Psoas muscle (tissue), 7 donors: ENCODE measurements at regions not wholly inside any gene's neighbourhood (a gene's known extent, or its start where the extent isn't known, plus 50 kb on each side); places are given as distances from the start of the nearest gene placed in this dataset.

Experiments used
- ATAC-seq, 4 donors: fragments of 200-7000 bp; cut with Tn5 transposase; one replicate each; pipeline ENCODE4 v1.9.1; 2020; ENCODE audit warnings: moderate library complexity in 3 of 4, mild to moderate bottlenecking in 2 of 4
- DNase-seq, 2 donors: peaks; one replicate each; pipeline ENCODE4 v3.0.0-alpha.2; 2020
- H3K27ac ChIP-seq: fragments of 200-600 bp; one replicate; pipeline ENCODE4 v1.8.0; 2022
- H3K27me3 ChIP-seq, 3 donors: fragments of 200-600 bp in 1 of 3; one replicate each; pipeline versions ENCODE4 v1.6.1 to v1.8.0; 2013 to 2022; ENCODE audit warnings: low read length in 2 of 3, mild to moderate bottlenecking in 2 of 3, moderate library complexity in 1 of 3; ENCODE audit not compliant: insufficient read depth in 3 of 3
- H3K36me3 ChIP-seq, 2 donors: fragments of 200-600 bp in 1 of 2; one replicate each; pipeline versions ENCODE4 v1.6.1 to v1.8.0; 2013 to 2022; ENCODE audit warnings: low read depth in 1 of 2, mild to moderate bottlenecking in 1 of 2, moderate library complexity in 1 of 2; ENCODE audit not compliant: insufficient read depth in 1 of 2
- H3K4me1 ChIP-seq: fragments of 200-600 bp; one replicate; pipeline ENCODE4 v1.8.0; 2022
- H3K4me3 ChIP-seq: fragments of 200-600 bp; one replicate; pipeline ENCODE4 v1.8.0; 2022; ENCODE audit warnings: mild to moderate bottlenecking
- H3K9me3 ChIP-seq: fragments of 200-600 bp; one replicate; pipeline ENCODE4 v1.8.0; 2022
- WGBS, 3 donors: extraction: QIAGEN DNeasy Blood & Tissue Kit; methylation state at CpG; one replicate each; pipeline versions ENCODE4 v1.1.6 to v1.1.7; 2013; 5-methylcytosine and 5-hydroxymethylcytosine counted together
- intact Hi-C, 2 donors: fragments of 100-400 bp; cut with DNase I; formaldehyde crosslinking; loops; one replicate each; pipeline versions ENCODE4 v1.11.0 to v1.14.2; 2022
- TF ChIP-seq, protein P1 (sequence below): fragments of 200-600 bp; IDR thresholded peaks from one replicate; pipeline ENCODE4 v1.8.0; 2022; ENCODE audit warnings: antibody characterized with exemption
- donor health status: healthy with polysubstance abuse.
- donor health status: DM: no; HTN: no; CAD: no; lungs with moderate emphysema.
- donor health status: Bipolar disorder and iron deficiency.
- donor health status: healthy.
- donor health status: DM: yes; HTN: yes; CAD: no.
- donor health status: DM: no; HTN: no; CAD: no.
- donor health status: DM: yes; HTN: yes; CAD: no.

DNA sequence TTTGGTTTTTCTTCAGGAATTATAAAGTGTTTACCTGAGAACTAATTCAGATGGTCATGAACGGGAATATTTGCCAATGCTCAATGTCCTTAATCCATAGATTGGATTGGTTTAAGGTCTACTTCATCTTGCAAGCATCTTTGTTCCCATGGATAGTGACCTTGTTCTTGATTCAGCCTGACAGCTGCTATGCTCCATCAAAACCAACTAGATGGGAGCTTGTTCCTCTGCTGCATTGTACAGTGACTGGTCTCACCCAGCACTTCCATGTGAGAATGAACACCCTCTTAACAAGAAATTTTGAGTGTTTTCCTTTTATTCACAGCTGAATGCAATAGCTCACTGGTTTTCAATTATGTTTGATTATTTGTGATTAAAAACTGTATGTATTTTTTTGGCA, 312.6 kb upstream of the ACTBL2 start:
- H3K4me3 ChIP-seq, result no peak overlapping the region
- no peak for ATAC-seq
- no peak for DNase-seq
- WGBS, 3 donors, result 74 to 96% (median 85%) methylated on average over 1 of the region's 1 CpG
- H3K9me3 ChIP-seq, result no peaks in the 10 kb centered on the region
- TF ChIP-seq, protein P1, sequence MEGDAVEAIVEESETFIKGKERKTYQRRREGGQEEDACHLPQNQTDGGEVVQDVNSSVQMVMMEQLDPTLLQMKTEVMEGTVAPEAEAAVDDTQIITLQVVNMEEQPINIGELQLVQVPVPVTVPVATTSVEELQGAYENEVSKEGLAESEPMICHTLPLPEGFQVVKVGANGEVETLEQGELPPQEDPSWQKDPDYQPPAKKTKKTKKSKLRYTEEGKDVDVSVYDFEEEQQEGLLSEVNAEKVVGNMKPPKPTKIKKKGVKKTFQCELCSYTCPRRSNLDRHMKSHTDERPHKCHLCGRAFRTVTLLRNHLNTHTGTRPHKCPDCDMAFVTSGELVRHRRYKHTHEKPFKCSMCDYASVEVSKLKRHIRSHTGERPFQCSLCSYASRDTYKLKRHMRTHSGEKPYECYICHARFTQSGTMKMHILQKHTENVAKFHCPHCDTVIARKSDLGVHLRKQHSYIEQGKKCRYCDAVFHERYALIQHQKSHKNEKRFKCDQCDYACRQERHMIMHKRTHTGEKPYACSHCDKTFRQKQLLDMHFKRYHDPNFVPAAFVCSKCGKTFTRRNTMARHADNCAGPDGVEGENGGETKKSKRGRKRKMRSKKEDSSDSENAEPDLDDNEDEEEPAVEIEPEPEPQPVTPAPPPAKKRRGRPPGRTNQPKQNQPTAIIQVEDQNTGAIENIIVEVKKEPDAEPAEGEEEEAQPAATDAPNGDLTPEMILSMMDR, result no peak
- H3K27ac ChIP-seq, result no peak overlapping the region
- H3K36me3 ChIP-seq, result no peaks in the 10 kb centered on the region
- H3K27me3 ChIP-seq, result no peaks in the 10 kb centered on the region
- H3K4me1 ChIP-seq, result no peaks in the 10 kb centered on the region
- intact Hi-C loops, result no loop called here

GRCh38 chr5:57791875-57792274, 309.3 kb upstream of the ACTBL2 start:
- H3K4me3 ChIP-seq, result no peak overlapping the region
- DNase-seq, result no peak
- intact Hi-C loops, result no loop called here
- TF ChIP-seq, protein P1, result no peak
- no peak for ATAC-seq
- H3K36me3 ChIP-seq, result no peaks in the 10 kb centered on the region
- H3K27me3 ChIP-seq, result no peaks in the 10 kb centered on the region
- no peaks in the 10 kb centered on the region for H3K9me3 ChIP-seq
- 89 to 90% (median 89%) methylated on average over 1 of the region's 1 CpG for WGBS, 3 donors
- no peak overlapping the region for H3K27ac ChIP-seq
- H3K4me1 ChIP-seq, result no peaks in the 10 kb centered on the region

DNA sequence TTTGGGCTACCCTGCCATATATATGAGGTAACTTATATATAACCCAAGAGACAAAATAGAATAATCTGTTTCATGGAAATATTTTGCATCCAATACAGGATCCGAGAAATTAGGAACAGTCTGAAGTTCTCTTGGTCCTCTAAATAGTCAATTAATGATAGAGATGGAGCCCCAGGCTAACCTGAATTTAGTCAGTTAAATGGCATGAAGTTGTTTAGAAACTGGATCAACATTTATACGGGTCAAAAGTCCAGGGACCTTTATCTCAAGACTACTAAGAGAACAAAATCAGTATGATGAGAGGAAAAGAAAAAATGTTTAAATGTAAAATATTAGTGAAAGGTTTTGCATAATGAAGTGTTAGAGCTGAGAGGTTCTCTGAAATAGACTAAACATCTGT, 303.3 kb upstream of the ACTBL2 start:
- Histone ChIP-seq H3K4me3 (no peak overlapping the region), H3K27me3 (no peaks in the 10 kb centered on the region), H3K9me3 (no peaks in the 10 kb centered on the region), H3K27ac (no peak overlapping the region), H3K4me1 (peaks cover 15% of the 10 kb centered on the region), H3K36me3 (no peaks in the 10 kb centered on the region)
- intact Hi-C loops, result loop anchor here in 1 of 2 donors (10.0 kb wide), 1 partner anchor 99 kb away; no protein-coding TSS in a partner anchor
- TF ChIP-seq, protein P1, result no peak
- no peak for DNase-seq
- ATAC-seq, result no peak
- WGBS, 3 donors, result 89 to 96% (median 94%) methylated on average over 2 of the region's 2 CpGs

GRCh38 chr5:57784121-57784520, 301.5 kb upstream of the ACTBL2 start:
- no peaks in the 10 kb centered on the region for H3K36me3 ChIP-seq
- no peak overlapping the region for H3K27ac ChIP-seq
- no peaks in the 10 kb centered on the region for H3K9me3 ChIP-seq
- intact Hi-C loops, result loop anchor here (5.0 to 10.0 kb wide), 2 partner anchors 101 to 282 kb away; no protein-coding TSS in a partner anchor
- TF ChIP-seq, protein P1, result no peak
- ATAC-seq (peak in 1 of 4 donors; percentile 34), DNase-seq (no peak)
- no peaks in the 10 kb centered on the region for H3K27me3 ChIP-seq
- 23 to 37% (median 30%) methylated on average over 3 of the region's 3 CpGs for WGBS, 3 donors
- H3K4me1 ChIP-seq, result peaks cover 23% of the 10 kb centered on the region
- peak overlapping the region; percentile 55 for H3K4me3 ChIP-seq

DNA sequence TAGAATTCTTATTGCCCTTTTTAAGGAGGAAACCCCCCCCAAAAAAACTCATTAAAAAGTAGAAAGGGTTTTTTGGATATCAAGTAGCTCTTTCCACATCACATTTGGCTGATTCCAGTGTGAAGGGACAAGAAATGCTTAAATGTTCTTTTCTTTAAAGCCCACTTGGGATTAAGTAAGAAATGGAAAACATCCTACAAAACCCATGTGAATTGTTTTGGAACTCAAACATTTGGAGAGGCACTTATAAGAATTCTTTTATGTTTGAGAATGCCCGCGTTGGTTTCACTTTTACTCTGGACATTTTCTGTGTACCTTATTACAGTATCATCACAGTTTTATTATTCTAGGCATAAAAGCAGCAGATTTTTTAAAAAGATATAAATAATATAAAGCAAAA, 301.1 kb upstream of the ACTBL2 start:
- WGBS, 3 donors, result 8 to 27% (median 13%) methylated on average over 2 of the region's 2 CpGs
- Histone ChIP-seq H3K27ac (no peak overlapping the region), H3K4me1 (peaks cover 23% of the 10 kb centered on the region), H3K27me3 (no peaks in the 10 kb centered on the region), H3K9me3 (no peaks in the 10 kb centered on the region), H3K4me3 (peak overlapping the region; percentile 55), H3K36me3 (no peaks in the 10 kb centered on the region)
- DNase-seq (no peak), ATAC-seq (peak in 1 of 4 donors; percentile 34)
- TF ChIP-seq, protein P1, result no peak
- intact Hi-C loops, result loop anchor here (5.0 to 10.0 kb wide), 2 partner anchors 101 to 281 kb away; no protein-coding TSS in a partner anchor
